HEK293 (cell line): ENCODE measurements at regions not wholly inside any gene's neighbourhood (a gene's known extent, or its start where the extent isn't known, plus 50 kb on each side); places are given as distances from the start of the nearest gene placed in this dataset.

Source experiments
- CTCF ChIA-PET: fragments of 350-600 bp; formaldehyde crosslinking; extraction: SDS; loops from one replicate; lab custom pipeline; 2021; ENCODE audit warnings: antibody characterized with exemption; lab: Yijun Ruan, JAX
- POLR2A ChIA-PET: fragments of 300-600 bp; formaldehyde crosslinking; extraction: SDS; loops from one replicate; lab custom pipeline; 2020; ENCODE audit warnings: antibody characterized with exemption, inconsistent platforms; lab: Yijun Ruan, JAX
- H3K27ac ChIP-seq: fragments of 200-500 bp; sonication (Bioruptor generic); 2 replicates; pipeline ENCODE4 v1.5.1; 2014; ENCODE audit warnings: low read depth, low read length, control low read depth, inconsistent platforms; ENCODE audit errors: extremely low read depth
- H3K36me3 ChIP-seq, 2 experiments: fragments of 200-500 bp in 1 of 2; sonication (Bioruptor generic) in 1 of 2; 1 replicate in 1 of 2; 2 replicates in 1 of 2; pipeline ENCODE4 v1.5.1; 2014 to 2017; ENCODE audit warnings: inconsistent platforms in 2 of 2, low read length in 2 of 2; ENCODE audit not compliant: control insufficient read depth in 2 of 2, insufficient read depth in 1 of 2
- H3K4me1 ChIP-seq: fragments of 200-500 bp; sonication (Bioruptor generic); 2 replicates; pipeline ENCODE4 v1.5.1; 2014; ENCODE audit warnings: mild to moderate bottlenecking, low read length, inconsistent platforms; ENCODE audit not compliant: control insufficient read depth, insufficient read depth
- H3K4me3 ChIP-seq: 2 replicates; pipeline ENCODE4 v1.5.1; 2011; ENCODE audit warnings: low read depth, mild to moderate bottlenecking, control low read depth, low read length, moderate library complexity
- H3K9me3 ChIP-seq: fragments of 200-500 bp; sonication (Bioruptor generic); 2 replicates; pipeline ENCODE4 v1.5.1; 2014; ENCODE audit warnings: low read depth, low read length, inconsistent platforms; ENCODE audit not compliant: control insufficient read depth, insufficient read depth
- ZNF202 ChIP-seq: fragments of 450-650 bp; formaldehyde crosslinking; IDR thresholded peaks from 2 replicates; pipeline ENCODE4 v1.5.1; 2016; ENCODE audit warnings: missing biosample characterization, missing genetic modification characterization, borderline replicate concordance
- ZNF248 ChIP-seq: fragments of 450-650 bp; formaldehyde crosslinking; IDR thresholded peaks from 2 replicates; pipeline ENCODE4 v1.5.1; 2017; ENCODE audit warnings: missing biosample characterization, missing genetic modification characterization
- TF ChIP-seq, protein P1 (sequence below): fragments of 450-650 bp; formaldehyde crosslinking; IDR thresholded peaks from 2 replicates; pipeline ENCODE4 v1.5.1; 2016; ENCODE audit warnings: missing biosample characterization, missing genetic modification characterization
- TF ChIP-seq, protein P2 (sequence below): fragments of 450-650 bp; formaldehyde crosslinking; IDR thresholded peaks from 2 replicates; pipeline ENCODE4 v1.5.1; 2016; ENCODE audit warnings: missing biosample characterization, missing genetic modification characterization, borderline replicate concordance

DNA sequence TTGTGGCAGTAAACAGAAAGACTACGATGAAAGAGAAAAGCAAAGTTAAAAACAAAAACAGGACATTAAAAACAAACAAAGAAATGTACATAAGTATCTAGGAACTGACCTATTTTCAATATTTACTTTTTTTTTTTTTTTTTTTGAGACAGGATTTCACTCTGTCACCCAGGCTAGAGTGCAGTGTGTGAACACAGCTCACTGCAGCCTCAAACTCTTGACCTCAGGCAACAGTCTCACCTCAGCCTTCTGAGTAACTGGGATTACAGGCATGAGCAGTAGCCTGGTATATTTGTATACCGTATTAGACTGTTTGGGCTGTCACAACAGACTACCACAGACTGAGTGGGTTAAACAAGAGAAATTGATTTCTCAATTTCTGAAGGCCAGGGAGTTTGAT lies 1189.1 kb downstream of the CDH9 start (continued):
- TF ChIP-seq ZNF248 (tag by site-specific recombination), result no peak

GRCh38 chr5:25823330-25823873 lies 1178.6 kb upstream of the CDH10 start:
- no peaks in the 10 kb centered on the region for H3K36me3 ChIP-seq
- no peaks in the 10 kb centered on the region for H3K9me3 ChIP-seq
- no peak overlapping the region for H3K27ac ChIP-seq
- TF ChIP-seq, protein P1, sequence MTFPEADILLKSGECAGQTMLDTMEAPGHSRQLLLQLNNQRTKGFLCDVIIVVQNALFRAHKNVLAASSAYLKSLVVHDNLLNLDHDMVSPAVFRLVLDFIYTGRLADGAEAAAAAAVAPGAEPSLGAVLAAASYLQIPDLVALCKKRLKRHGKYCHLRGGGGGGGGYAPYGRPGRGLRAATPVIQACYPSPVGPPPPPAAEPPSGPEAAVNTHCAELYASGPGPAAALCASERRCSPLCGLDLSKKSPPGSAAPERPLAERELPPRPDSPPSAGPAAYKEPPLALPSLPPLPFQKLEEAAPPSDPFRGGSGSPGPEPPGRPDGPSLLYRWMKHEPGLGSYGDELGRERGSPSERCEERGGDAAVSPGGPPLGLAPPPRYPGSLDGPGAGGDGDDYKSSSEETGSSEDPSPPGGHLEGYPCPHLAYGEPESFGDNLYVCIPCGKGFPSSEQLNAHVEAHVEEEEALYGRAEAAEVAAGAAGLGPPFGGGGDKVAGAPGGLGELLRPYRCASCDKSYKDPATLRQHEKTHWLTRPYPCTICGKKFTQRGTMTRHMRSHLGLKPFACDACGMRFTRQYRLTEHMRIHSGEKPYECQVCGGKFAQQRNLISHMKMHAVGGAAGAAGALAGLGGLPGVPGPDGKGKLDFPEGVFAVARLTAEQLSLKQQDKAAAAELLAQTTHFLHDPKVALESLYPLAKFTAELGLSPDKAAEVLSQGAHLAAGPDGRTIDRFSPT (tag by site-specific recombination), result no peak
- TF ChIP-seq, protein P2, sequence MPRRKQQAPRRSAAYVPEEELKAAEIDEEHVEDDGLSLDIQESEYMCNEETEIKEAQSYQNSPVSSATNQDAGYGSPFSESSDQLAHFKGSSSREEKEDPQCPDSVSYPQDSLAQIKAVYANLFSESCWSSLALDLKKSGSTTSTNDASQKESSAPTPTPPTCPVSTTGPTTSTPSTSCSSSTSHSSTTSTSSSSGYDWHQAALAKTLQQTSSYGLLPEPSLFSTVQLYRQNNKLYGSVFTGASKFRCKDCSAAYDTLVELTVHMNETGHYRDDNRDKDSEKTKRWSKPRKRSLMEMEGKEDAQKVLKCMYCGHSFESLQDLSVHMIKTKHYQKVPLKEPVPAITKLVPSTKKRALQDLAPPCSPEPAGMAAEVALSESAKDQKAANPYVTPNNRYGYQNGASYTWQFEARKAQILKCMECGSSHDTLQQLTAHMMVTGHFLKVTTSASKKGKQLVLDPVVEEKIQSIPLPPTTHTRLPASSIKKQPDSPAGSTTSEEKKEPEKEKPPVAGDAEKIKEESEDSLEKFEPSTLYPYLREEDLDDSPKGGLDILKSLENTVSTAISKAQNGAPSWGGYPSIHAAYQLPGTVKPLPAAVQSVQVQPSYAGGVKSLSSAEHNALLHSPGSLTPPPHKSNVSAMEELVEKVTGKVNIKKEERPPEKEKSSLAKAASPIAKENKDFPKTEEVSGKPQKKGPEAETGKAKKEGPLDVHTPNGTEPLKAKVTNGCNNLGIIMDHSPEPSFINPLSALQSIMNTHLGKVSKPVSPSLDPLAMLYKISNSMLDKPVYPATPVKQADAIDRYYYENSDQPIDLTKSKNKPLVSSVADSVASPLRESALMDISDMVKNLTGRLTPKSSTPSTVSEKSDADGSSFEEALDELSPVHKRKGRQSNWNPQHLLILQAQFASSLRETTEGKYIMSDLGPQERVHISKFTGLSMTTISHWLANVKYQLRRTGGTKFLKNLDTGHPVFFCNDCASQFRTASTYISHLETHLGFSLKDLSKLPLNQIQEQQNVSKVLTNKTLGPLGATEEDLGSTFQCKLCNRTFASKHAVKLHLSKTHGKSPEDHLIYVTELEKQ (tag by site-specific recombination), result no peak
- 0 out of 2 replicates have a peak, but pooled peaks have one; percentile 18 for TF ChIP-seq ZNF202 (tag by site-specific recombination)
- ChIA-PET POLR2A (no interaction called here), CTCF (no interaction called here)
- H3K4me3 ChIP-seq, result no peak overlapping the region
- H3K4me1 ChIP-seq, result no peaks in the 10 kb centered on the region
